Limb (tissue), 2 donors: ENCODE measurements at regions not wholly inside any gene's neighbourhood (a gene's known extent, or its start where the extent isn't known, plus 50 kb on each side); places are given as distances from the start of the nearest gene placed in this dataset.
"Not testable (repeated sequence)": the region's sequence is repeated elsewhere in the genome, so short reads cannot be mapped to it uniquely, and the experiment has no call there.

Source experiments
- DNase-seq, 2 donors: peaks; one replicate each; pipeline ENCODE4 v3.0.0-alpha.2; 2016; ENCODE audit errors: extremely low spot score in 2 of 2

GRCh38 chr14:106729551-106729950 is 1203.2 kb downstream of the TMEM121 start:
- DNase-seq = no peak

- no peak for DNase-seq
Measured at GRCh38 chr14:106733771-106734170, 1207.4 kb downstream of the TMEM121 start.

- no peak for DNase-seq
Measured at GRCh38 chr14:106737021-106737420, 1210.6 kb downstream of the TMEM121 start.

GRCh38 chr14:106738075-106738474 is 1211.7 kb downstream of the TMEM121 start:
- no peak for DNase-seq

- DNase-seq = not testable (repeated sequence)
Measured at GRCh38 chr14:106738598-106739258, 1212.3 kb downstream of the TMEM121 start.

GRCh38 chr14:106741086-106741827 is 1214.9 kb downstream of the TMEM121 start:
- DNase-seq = not testable (repeated sequence)

DNA sequence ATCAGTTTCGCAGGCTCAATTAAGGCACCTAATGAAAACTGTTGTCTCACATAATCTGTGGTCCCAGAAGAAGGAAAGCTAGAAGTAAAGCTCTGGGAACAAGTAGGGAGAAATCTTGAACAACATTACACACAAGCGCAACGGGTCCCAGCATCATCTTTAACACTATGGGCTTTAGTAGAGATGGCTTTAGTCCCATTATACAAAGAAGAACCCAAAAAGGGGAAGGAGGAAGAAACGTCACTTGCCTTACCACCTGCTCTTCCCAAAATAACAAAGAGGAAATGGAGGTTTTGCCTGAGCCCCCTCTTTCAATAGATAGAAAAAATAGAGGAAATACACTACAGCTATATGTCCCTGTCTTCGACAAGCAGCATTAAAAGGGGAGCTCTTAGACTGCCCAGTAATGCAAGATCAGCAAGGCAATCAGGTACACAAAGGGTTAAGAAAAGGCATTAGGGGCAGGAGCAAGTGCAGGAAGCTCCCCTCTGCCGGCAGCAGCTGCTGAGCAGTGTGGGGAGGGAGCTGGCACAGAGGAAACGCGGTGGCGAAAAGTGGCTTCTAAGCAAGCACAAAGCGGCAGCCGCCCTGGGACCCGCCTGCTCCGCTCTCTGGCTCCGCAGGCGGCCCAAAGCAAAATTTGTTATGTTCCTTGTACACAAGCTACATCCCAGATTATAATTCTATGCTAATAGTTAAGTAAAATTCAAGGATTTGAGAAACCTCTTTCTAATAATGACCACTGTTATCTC is 1218.8 kb downstream of the TMEM121 start:
- DNase-seq = not testable (repeated sequence)

- DNase-seq = not testable (repeated sequence)
Measured at GRCh38 chr14:106750089-106750488, 1223.7 kb downstream of the TMEM121 start.

- DNase-seq = not testable (repeated sequence)
Measured at GRCh38 chr14:106753751-106754150, 1227.4 kb downstream of the TMEM121 start.

- DNase-seq = not testable (repeated sequence)
Measured at GRCh38 chr14:106757444-106757843, 1231.1 kb downstream of the TMEM121 start.

GRCh38 chr14:106761886-106762816 is 1235.8 kb downstream of the TMEM121 start:
- DNase-seq = not testable (repeated sequence)

GRCh38 chr14:106764968-106765369 is 1238.6 kb downstream of the TMEM121 start:
- not testable (repeated sequence) for DNase-seq

GRCh38 chr14:106766145-106766544 is 1239.8 kb downstream of the TMEM121 start:
- DNase-seq = no peak

DNA sequence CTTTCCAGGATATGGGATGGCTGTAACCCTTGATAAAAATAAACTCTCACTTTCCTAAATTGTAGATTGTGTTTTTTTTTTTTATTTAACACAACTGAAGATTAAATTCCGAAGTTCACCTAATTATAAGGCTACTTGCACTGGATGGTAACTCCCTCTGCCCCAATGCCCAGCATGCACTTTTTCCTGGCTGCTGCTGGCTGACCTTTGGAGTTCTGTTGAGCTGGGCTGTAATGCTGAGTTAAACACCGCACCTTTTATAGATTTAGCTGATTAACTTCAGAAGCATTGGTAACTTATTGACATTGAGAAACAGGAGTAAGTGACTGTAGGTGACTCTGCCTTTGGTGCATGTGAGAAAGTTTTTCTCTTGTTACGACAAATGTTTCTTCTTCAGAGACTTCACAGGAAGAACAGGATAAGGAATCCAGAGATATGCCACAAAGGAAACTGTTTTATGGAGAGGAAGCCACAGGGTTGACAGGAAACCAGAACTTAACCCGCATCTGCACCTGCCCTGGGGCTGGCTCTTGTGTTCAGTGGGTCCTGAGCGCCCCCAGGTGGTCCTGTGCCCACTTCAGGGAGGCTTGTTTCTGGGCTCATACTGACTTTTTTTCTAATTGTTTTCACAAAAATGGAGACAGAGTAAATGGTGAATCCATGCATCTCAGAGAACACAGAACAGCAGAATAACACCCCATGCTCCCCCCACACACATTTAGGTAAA is 1240.3 kb downstream of the TMEM121 start:
- DNase-seq = not testable (repeated sequence)

- not testable (repeated sequence) for DNase-seq
Measured at GRCh38 chr14:106768230-106768629, 1241.8 kb downstream of the TMEM121 start.

- not testable (repeated sequence) for DNase-seq
Measured at GRCh38 chr14:106768972-106769700, 1242.8 kb downstream of the TMEM121 start.

DNA sequence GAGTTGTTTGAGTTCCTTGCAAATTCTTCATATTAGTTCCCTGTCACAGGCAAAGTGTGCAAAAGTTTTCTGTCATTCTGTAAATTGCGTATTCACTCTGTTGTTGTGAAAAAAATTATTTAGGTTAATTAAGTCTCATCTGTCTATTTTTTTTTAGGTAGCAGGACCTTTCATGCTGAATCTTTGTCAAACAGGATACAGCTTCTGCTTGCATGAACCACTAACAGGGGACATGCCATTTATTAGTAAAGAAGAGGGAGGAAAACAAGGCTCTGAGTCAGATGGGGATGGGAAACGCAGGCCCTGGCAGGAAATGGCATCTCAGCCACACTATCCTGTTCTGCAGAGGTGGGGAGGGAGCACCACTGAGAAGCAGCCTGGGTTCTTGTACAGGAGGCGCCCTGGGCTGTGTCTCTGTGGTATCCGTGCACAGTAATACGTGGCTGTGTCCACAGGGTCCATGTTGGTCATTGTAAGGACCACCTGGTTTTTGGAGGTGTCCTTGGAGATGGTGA is 1243.8 kb downstream of the TMEM121 start:
- not testable (repeated sequence) for DNase-seq

DNA sequence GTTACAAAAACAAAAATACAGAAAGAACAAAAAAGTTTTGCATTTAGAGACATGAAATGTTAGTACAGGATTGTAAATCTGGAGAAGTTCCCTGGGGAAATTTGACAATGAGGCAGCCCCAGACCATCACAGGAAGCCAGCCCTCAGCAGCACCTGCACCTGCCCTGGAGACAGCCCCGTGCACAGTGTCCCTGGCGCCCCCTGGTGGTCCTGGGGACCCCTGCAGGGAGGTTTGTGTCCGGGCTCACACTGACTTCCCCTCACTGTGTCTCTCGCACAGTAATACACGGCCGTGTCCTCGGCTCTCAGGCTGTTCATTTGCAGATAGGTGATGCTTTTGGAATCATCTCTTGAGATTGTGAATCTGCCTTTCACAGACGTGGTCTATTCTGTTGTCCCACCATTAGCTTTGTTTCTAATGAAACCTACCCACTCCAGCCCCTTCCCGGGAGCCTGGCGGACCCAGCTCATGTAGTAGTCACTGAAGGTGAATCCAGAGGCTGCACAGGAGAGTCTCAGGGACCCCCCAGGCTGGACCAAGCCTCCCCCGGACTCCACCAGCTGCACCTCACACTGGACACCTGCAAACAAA is 1248.6 kb downstream of the TMEM121 start:
- not testable (repeated sequence) for DNase-seq

DNA sequence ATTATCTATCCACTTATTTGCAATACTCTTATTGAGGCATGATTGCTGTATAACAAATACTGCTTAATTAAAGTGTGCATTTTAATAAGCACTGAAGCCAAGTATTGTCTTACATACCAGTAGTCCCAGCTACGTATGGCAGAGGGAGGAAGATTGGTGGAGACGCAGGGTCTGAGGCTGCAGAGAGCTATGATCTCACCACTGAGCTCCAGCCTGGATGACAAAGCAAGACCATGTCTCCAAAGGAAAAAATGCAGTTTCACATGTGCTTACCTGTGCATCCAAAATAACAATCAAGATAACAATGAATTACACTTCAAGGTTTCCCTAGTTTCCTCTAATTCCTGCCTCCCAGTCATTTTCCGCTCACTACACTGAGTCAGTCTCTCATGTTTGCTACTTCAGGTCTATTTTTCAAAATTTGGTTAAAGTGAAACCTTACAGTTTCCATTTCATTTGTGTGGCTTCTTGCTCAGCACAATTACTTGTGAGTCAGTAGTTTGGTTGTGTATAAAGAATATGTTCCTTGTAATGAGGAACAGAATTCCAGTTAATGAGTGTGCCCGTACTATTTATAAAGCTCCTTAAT is 1250.1 kb downstream of the TMEM121 start:
- DNase-seq = no peak
